CD4-positive, alpha-beta T cell treated with Interleukin-10 for 1 hour (primary cell): ENCODE measurements at regions not wholly inside any gene's neighbourhood (a gene's known extent, or its start where the extent isn't known, plus 50 kb on each side); places are given as distances from the start of the nearest gene placed in this dataset.

Experiments
- DNase-seq: peaks from one replicate; pipeline ENCODE4 v3.0.0-alpha.2; 2020

GRCh38 chr4:137623013-137623412 lies 90.7 kb upstream of the PCDH18 start:
- DNase-seq = no peak

- DNase-seq = no peak
Observed at GRCh38 chr4:137621056-137621455, 88.8 kb upstream of the PCDH18 start.

- DNase-seq = no peak
Observed at GRCh38 chr4:137614491-137614890, 82.2 kb upstream of the PCDH18 start.

- no peak for DNase-seq
Observed at GRCh38 chr4:137611998-137612700, 79.9 kb upstream of the PCDH18 start.

- no peak for DNase-seq
Observed at GRCh38 chr4:137610960-137611359, 78.7 kb upstream of the PCDH18 start.

GRCh38 chr4:137609718-137610430 lies 77.6 kb upstream of the PCDH18 start:
- DNase-seq = no peak

GRCh38 chr4:137608085-137608484 lies 75.8 kb upstream of the PCDH18 start:
- no peak for DNase-seq

GRCh38 chr4:137602436-137602835 lies 70.1 kb upstream of the PCDH18 start:
- DNase-seq = no peak

GRCh38 chr4:137601934-137602333 lies 69.6 kb upstream of the PCDH18 start:
- no peak for DNase-seq

- no peak for DNase-seq
Observed at GRCh38 chr4:137599734-137600133, 67.4 kb upstream of the PCDH18 start.

- DNase-seq = no peak
Observed at GRCh38 chr4:137597752-137598430, 65.6 kb upstream of the PCDH18 start.

- no peak for DNase-seq
Observed at GRCh38 chr4:137587796-137588195, 55.5 kb upstream of the PCDH18 start.

- no peak for DNase-seq
Observed at GRCh38 chr4:137583671-137584070, 51.4 kb upstream of the PCDH18 start.
